ENCODE measurements at regions not wholly inside any gene's neighbourhood (a gene's known extent, or its start where the extent isn't known, plus 50 kb on each side); places are given as distances from the start of the nearest gene placed in this dataset.
"Not testable (repeated sequence)": the region's sequence is repeated elsewhere in the genome, so short reads cannot be mapped to it uniquely, and the experiment has no call there.

- no peak for DNase-seq (ENCODE audit: low read depth)
These were observed 69.8 kb downstream of the GADD45G start for GRCh38 chr9:89674667-89675057.

GRCh38 chr9:89675058-89675742 is 70.4 kb downstream of the GADD45G start:
- no peak for DNase-seq (ENCODE audit: low read depth)

- DNase-seq (ENCODE audit: low read depth) = no peak
These were observed 71.5 kb downstream of the GADD45G start for GRCh38 chr9:89676281-89676680.

- no peak for DNase-seq (ENCODE audit: low read depth)
These were observed 73.0 kb downstream of the GADD45G start for GRCh38 chr9:89677702-89678395.

- DNase-seq (ENCODE audit: low read depth) = no peak
These were observed 73.7 kb downstream of the GADD45G start for GRCh38 chr9:89678396-89679015.

- no peak for DNase-seq (ENCODE audit: low read depth)
These were observed 74.2 kb downstream of the GADD45G start for GRCh38 chr9:89679016-89679415.

GRCh38 chr9:89679581-89679980 is 74.8 kb downstream of the GADD45G start:
- no peak for DNase-seq (ENCODE audit: low read depth)

- DNase-seq (ENCODE audit: low read depth) = no peak
These were observed 76.0 kb downstream of the GADD45G start for GRCh38 chr9:89680547-89681467.

- DNase-seq (ENCODE audit: low read depth) = not testable (repeated sequence)
These were observed 76.7 kb downstream of the GADD45G start for GRCh38 chr9:89681468-89681859.

GRCh38 chr9:89683626-89684025 is 78.8 kb downstream of the GADD45G start:
- DNase-seq (ENCODE audit: low read depth) = no peak

GRCh38 chr9:89684218-89684617 is 79.4 kb downstream of the GADD45G start:
- DNase-seq (ENCODE audit: low read depth) = no peak

- no peak for DNase-seq (ENCODE audit: low read depth)
These were observed 80.3 kb downstream of the GADD45G start for GRCh38 chr9:89684912-89685636.

- no peak for DNase-seq (ENCODE audit: low read depth)
These were observed 80.9 kb downstream of the GADD45G start for GRCh38 chr9:89685698-89686097.

GRCh38 chr9:89686126-89686525 is 81.3 kb downstream of the GADD45G start:
- no peak for DNase-seq (ENCODE audit: low read depth)

- DNase-seq (ENCODE audit: low read depth) = no peak
These were observed 81.8 kb downstream of the GADD45G start for GRCh38 chr9:89686621-89687020.

GRCh38 chr9:89687188-89687587 is 82.4 kb downstream of the GADD45G start:
- DNase-seq (ENCODE audit: low read depth) = no peak

- DNase-seq (ENCODE audit: low read depth) = no peak
These were observed 83.0 kb downstream of the GADD45G start for GRCh38 chr9:89687848-89688247.

- DNase-seq (ENCODE audit: low read depth) = not testable (repeated sequence)
These were observed 84.5 kb downstream of the GADD45G start for GRCh38 chr9:89689321-89689720.

- DNase-seq (ENCODE audit: low read depth) = no peak
These were observed 85.6 kb downstream of the GADD45G start for GRCh38 chr9:89690334-89690912.

GRCh38 chr9:89695441-89695891 is 90.7 kb downstream of the GADD45G start:
- DNase-seq (ENCODE audit: low read depth) = no peak

- DNase-seq (ENCODE audit: low read depth) = not testable (repeated sequence)
These were observed 91.2 kb downstream of the GADD45G start for GRCh38 chr9:89695979-89696378.

Data from GM04503 (cell line).